ENCODE measurements at regions not wholly inside any gene's neighbourhood (a gene's known extent, or its start where the extent isn't known, plus 50 kb on each side); places are given as distances from the start of the nearest gene placed in this dataset.

- no peak for TF ChIP-seq CTCF (IDR thresholded peaks at IDR 0.05; ENCODE audit: low read depth, low read length)
- no peak for DNase-seq (ENCODE audit: extremely low read depth, low read depth)
These were observed 52.5 kb upstream of the PPP2R5C start for GRCh38 chr14:101708853-101709532.

GRCh38 chr14:101709533-101709881, 52.0 kb upstream of the PPP2R5C start:
- DNase-seq (ENCODE audit: extremely low read depth, low read depth), result no peak
- TF ChIP-seq CTCF (IDR thresholded peaks at IDR 0.05; ENCODE audit: low read depth, low read length), result no peak

DNA sequence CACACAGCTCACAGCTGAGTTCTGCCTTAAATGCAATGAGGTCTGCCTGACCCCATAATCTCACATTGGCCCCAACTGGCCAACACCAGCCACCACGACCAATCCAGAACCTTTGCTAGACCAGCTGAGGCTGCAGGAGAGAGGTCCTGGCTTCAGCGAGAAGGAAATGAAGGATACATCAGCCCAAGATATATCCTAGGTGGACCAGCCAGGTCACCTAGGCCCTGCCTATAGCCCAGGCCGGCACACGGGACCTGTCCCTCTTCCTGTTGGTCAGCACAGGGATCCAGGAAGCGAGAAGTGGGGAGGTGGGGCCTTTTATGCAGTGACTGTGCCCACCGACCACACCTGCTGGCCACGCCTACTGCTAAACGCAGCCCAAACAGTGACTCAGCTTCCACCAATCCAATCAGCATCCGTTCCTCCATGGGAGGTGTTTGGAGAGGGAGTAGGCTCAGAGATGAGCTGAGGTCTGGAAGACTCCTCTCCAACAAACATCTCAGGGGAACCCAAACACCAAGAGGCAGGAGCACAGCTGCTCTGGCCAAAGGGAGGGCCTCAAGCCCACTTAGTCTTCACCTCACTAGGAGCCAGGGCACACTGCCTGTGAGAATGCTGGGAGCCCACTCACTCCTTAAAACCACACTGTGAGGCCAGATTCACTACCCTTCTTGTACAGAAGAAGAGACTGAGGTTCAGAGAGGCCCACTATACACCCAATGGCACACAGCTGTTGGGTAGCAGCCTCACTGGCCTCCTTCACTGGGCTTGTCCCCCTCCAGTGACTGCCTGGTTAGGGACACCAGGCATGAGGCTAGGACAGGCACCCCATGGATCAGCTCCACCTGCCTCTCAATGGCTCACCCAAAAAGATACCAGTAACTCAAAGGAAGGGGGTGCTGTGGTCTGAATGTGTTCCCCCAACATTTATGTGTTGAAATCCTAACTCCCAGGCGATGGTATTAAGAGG, 51.3 kb upstream of the PPP2R5C start:
- no peak for DNase-seq (ENCODE audit: extremely low read depth, low read depth)

GRCh38 chr14:101711041-101711856, 50.3 kb upstream of the PPP2R5C start:
- TF ChIP-seq CTCF (IDR thresholded peaks at IDR 0.05; ENCODE audit: low read depth, low read length), result no peak
- DNase-seq (ENCODE audit: extremely low read depth, low read depth), result no peak

More for the DNA sequence above, 51.3 kb upstream of the PPP2R5C start:
- TF ChIP-seq CTCF (IDR thresholded peaks at IDR 0.05; ENCODE audit: low read depth, low read length), result no peak
